Loucy (cell line): ENCODE measurements at regions not wholly inside any gene's neighbourhood (a gene's known extent, or its start where the extent isn't known, plus 50 kb on each side); places are given as distances from the start of the nearest gene placed in this dataset.

ENCODE experiments used
- H2AFZ ChIP-seq: fragments of 200-600 bp; sonication (generic); 2 replicates; pipeline ENCODE4 v1.6.0; 2016; ENCODE audit warnings: antibody characterized with exemption, mild to moderate bottlenecking, low read length, moderate library complexity
- H3F3A ChIP-seq: fragments of 200-600 bp; 2 replicates; pipeline ENCODE4 v1.6.0; 2016; ENCODE audit warnings: antibody characterized with exemption, low read depth, mild to moderate bottlenecking
- H3K27me3 ChIP-seq: fragments of 200-600 bp; sonication (generic); 2 replicates; pipeline ENCODE4 v1.6.1; 2014; ENCODE audit warnings: low read length, mild to moderate bottlenecking; ENCODE audit not compliant: insufficient read depth, poor library complexity, severe bottlenecking
- H3K36me3 ChIP-seq: fragments of 200-600 bp; sonication (generic); 2 replicates; pipeline ENCODE4 v1.6.1; 2016; ENCODE audit warnings: low read length; ENCODE audit not compliant: insufficient read depth
- H3K4me1 ChIP-seq: fragments of 200-600 bp; sonication (generic); 2 replicates; pipeline ENCODE4 v1.5.1; 2014; ENCODE audit warnings: low read length, mild to moderate bottlenecking; ENCODE audit not compliant: insufficient read depth, poor library complexity, severe bottlenecking
- H3K4me2 ChIP-seq: fragments of 200-600 bp; sonication (generic); 2 replicates; pipeline ENCODE4 v1.6.0; 2014; ENCODE audit warnings: antibody characterized with exemption, low read length, low read depth, mild to moderate bottlenecking; ENCODE audit not compliant: poor library complexity, severe bottlenecking
- H3K4me3 ChIP-seq: fragments of 200-600 bp; sonication (generic); 2 replicates; pipeline ENCODE4 v1.5.1; 2014; ENCODE audit warnings: low read length, mild to moderate bottlenecking, mixed read lengths; ENCODE audit not compliant: poor library complexity, severe bottlenecking
- H3K79me2 ChIP-seq: fragments of 200-600 bp; sonication (generic); 2 replicates; pipeline ENCODE4 v1.6.1; 2014; ENCODE audit warnings: low read length; ENCODE audit not compliant: insufficient read depth
- H3K9ac ChIP-seq: fragments of 200-600 bp; sonication (generic); 2 replicates; pipeline ENCODE4 v1.6.0; 2014; ENCODE audit warnings: mild to moderate bottlenecking, low read depth, low read length, moderate library complexity; ENCODE audit not compliant: poor library complexity, severe bottlenecking
- H3K9me2 ChIP-seq: fragments of 200-600 bp; sonication (generic); replicated peaks from 2 replicates; pipeline ENCODE4 v1.6.1; 2016; ENCODE audit warnings: low read depth, low read length, mixed read lengths
- H3K9me3 ChIP-seq: fragments of 200-600 bp; sonication (generic); 2 replicates; pipeline ENCODE4 v1.6.1; 2014; ENCODE audit warnings: mild to moderate bottlenecking, antibody characterized with exemption, low read length, low read depth; ENCODE audit not compliant: insufficient read depth
- H4K20me1 ChIP-seq: fragments of 200-600 bp; sonication (generic); 2 replicates; pipeline ENCODE4 v1.6.0; 2014; ENCODE audit warnings: antibody characterized with exemption, low read length, mild to moderate bottlenecking; ENCODE audit not compliant: insufficient read depth, poor library complexity, severe bottlenecking
- CTCF ChIP-seq: fragments of 200-600 bp; sonication (generic); conservative IDR thresholded peaks from 2 replicates; pipeline ENCODE4 v1.5.1; 2014; ENCODE audit warnings: mild to moderate bottlenecking, antibody characterized with exemption, low read length
- EZH2phosphoT487 ChIP-seq: fragments of 200-600 bp; IDR thresholded peaks from 2 replicates; pipeline ENCODE4 v1.6.1; 2018; ENCODE audit warnings: antibody characterized with exemption, mild to moderate bottlenecking, moderate library complexity, borderline replicate concordance

GRCh38 chr14:81837304-81837703, 303.7 kb upstream of the SEL1L start:
- Histone ChIP-seq H3K4me3 (no peak overlapping the region), H2AFZ (no peak overlapping the region), H3K4me1 (no peaks in the 10 kb centered on the region), H3K79me2 (no peaks in the 10 kb centered on the region), H3K4me2 (no peak overlapping the region), H3K9ac (no peak overlapping the region), H3K36me3 (no peaks in the 10 kb centered on the region), H3K27me3 (no peaks in the 10 kb centered on the region), H4K20me1 (no peaks in the 10 kb centered on the region), H3K9me3 (no peaks in the 10 kb centered on the region; the same call in 1 of the 2 replicates), H3F3A (no peaks in the 10 kb centered on the region), H3K9me2 (no peaks in the 10 kb centered on the region)
- TF ChIP-seq CTCF (no peak), EZH2phosphoT487 (no peak)

- H3K4me3 ChIP-seq: no peak overlapping the region
- no peaks in the 10 kb centered on the region for H3F3A ChIP-seq
- no peak for TF ChIP-seq CTCF
- TF ChIP-seq EZH2phosphoT487: no peak
- no peaks in the 10 kb centered on the region for H3K4me1 ChIP-seq
- no peaks in the 10 kb centered on the region for H3K9me2 ChIP-seq
- no peaks in the 10 kb centered on the region; the same call in 1 of the 2 replicates for H3K9me3 ChIP-seq
- H3K36me3 ChIP-seq: no peaks in the 10 kb centered on the region
- no peaks in the 10 kb centered on the region for H4K20me1 ChIP-seq
- no peaks in the 10 kb centered on the region for H3K27me3 ChIP-seq
- no peak overlapping the region for H2AFZ ChIP-seq
- no peak overlapping the region for H3K4me2 ChIP-seq
- H3K79me2 ChIP-seq: no peaks in the 10 kb centered on the region
- no peak overlapping the region for H3K9ac ChIP-seq
Measured at GRCh38 chr14:81839056-81839455, 305.4 kb upstream of the SEL1L start.

GRCh38 chr14:81841346-81841745, 307.7 kb upstream of the SEL1L start:
- TF ChIP-seq CTCF (no peak), EZH2phosphoT487 (no peak)
- Histone ChIP-seq H3K4me3 (no peak overlapping the region), H3K9me2 (no peaks in the 10 kb centered on the region), H3F3A (no peaks in the 10 kb centered on the region), H2AFZ (no peak overlapping the region), H3K9ac (no peak overlapping the region), H4K20me1 (no peaks in the 10 kb centered on the region), H3K9me3 (no peaks in the 10 kb centered on the region), H3K27me3 (no peaks in the 10 kb centered on the region), H3K36me3 (no peaks in the 10 kb centered on the region), H3K4me1 (no peaks in the 10 kb centered on the region), H3K4me2 (no peak overlapping the region), H3K79me2 (no peaks in the 10 kb centered on the region)
